ENCODE measurements at regions not wholly inside any gene's neighbourhood (a gene's known extent, or its start where the extent isn't known, plus 50 kb on each side); places are given as distances from the start of the nearest gene placed in this dataset.

GRCh38 chr5:3715062-3715461 lies 119.4 kb downstream of the IRX1 start:
- DNase-seq (ENCODE audit: low spot score) = no peak
- Histone ChIP-seq H3K4me1 (ENCODE audit: control insufficient read depth in 1 of 2, low read depth in 2 of 2) (no peaks in the 10 kb centered on the region), H3K9me3 (no peaks in the 10 kb centered on the region), H3K4me3 (no peak overlapping the region), H3K27ac (no peak overlapping the region), H3K36me3 (no peaks in the 10 kb centered on the region), H3K27me3 (replicated peaks; ENCODE audit: insufficient read depth) (no peaks in the 10 kb centered on the region)
- TF ChIP-seq CTCF (IDR thresholded peaks at IDR 0.05) = no peak
- no peak for ATAC-seq (ENCODE audit: insufficient number of reproducible peaks, low FRiP score, low read depth)

DNA sequence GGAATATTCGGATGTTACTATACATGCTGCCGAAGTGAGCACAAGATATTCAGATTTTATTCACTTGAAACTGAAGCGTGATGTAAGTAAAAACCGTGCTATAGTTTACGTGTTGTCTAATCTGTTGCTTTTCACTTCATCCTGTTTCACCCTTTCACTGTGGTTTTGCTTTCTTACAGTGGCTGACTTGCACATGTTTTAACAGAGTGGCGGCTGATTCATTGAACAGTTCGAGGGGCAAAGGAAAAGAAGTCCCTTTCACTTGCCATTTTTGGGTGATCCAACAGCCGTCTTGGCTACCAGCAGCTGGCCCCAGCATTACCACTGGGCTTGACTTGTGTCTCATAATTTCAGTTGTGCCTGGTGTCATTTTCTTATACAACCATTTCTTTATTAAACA lies 134.0 kb downstream of the IRX1 start:
- Histone ChIP-seq H3K4me1 (ENCODE audit: control insufficient read depth in 1 of 2, low read depth in 2 of 2) (no peaks in the 10 kb centered on the region), H3K27me3 (replicated peaks; ENCODE audit: insufficient read depth) (no peaks in the 10 kb centered on the region), H3K4me3 (no peak overlapping the region), H3K9me3 (no peaks in the 10 kb centered on the region), H3K36me3 (no peaks in the 10 kb centered on the region), H3K27ac (no peak overlapping the region)
- no peak for ATAC-seq (ENCODE audit: insufficient number of reproducible peaks, low FRiP score, low read depth)
- TF ChIP-seq CTCF (IDR thresholded peaks at IDR 0.05) = no peak
- DNase-seq (ENCODE audit: low spot score) = no peak

GRCh38 chr5:3734632-3735031 lies 139.0 kb downstream of the IRX1 start:
- Histone ChIP-seq H3K9me3 (no peaks in the 10 kb centered on the region), H3K27ac (no peak overlapping the region), H3K27me3 (replicated peaks; ENCODE audit: insufficient read depth) (no peaks in the 10 kb centered on the region), H3K4me1 (ENCODE audit: control insufficient read depth in 1 of 2, low read depth in 2 of 2) (peaks cover 0 to 8% of the 10 kb centered on the region in 2 donors), H3K4me3 (no peak overlapping the region), H3K36me3 (no peaks in the 10 kb centered on the region)
- TF ChIP-seq CTCF (IDR thresholded peaks at IDR 0.05) = no peak
- ATAC-seq (ENCODE audit: insufficient number of reproducible peaks, low FRiP score, low read depth) = no peak
- DNase-seq (ENCODE audit: low spot score) = no peak

DNA sequence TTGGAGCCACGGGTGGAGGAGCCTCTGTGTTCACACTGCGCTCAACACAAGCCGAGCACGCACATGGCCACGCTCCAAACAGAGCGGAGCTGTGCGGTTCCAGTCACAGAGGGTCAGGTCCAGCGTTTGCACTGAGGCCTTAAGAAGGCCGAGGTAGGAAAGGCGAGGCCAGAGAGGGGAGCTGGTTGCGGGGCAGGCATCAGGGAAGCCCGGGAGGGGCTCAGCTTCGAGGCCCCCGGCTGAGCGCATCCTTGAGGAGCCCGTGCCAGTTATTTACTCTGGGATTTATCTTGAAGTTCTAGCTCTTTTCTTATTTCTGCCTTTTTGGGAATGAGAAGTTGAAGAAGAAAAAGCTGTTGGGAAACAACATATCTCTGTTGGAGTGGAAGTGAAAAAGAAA lies 140.8 kb downstream of the IRX1 start:
- no peak overlapping the region for H3K27ac ChIP-seq
- no peak for TF ChIP-seq CTCF (IDR thresholded peaks at IDR 0.05)
- ATAC-seq (ENCODE audit: insufficient number of reproducible peaks, low FRiP score, low read depth) = no peak
- no peak overlapping the region for H3K4me3 ChIP-seq
- H3K36me3 ChIP-seq = no peaks in the 10 kb centered on the region
- H3K4me1 ChIP-seq (ENCODE audit: control insufficient read depth in 1 of 2, low read depth in 2 of 2) = peaks cover 0 to 8% of the 10 kb centered on the region in 2 donors
- no peaks in the 10 kb centered on the region for H3K27me3 ChIP-seq (replicated peaks; ENCODE audit: insufficient read depth)
- no peaks in the 10 kb centered on the region for H3K9me3 ChIP-seq
- DNase-seq (ENCODE audit: low spot score) = no peak

GRCh38 chr5:3736926-3737325 lies 141.3 kb downstream of the IRX1 start:
- Histone ChIP-seq H3K4me1 (ENCODE audit: control insufficient read depth in 1 of 2, low read depth in 2 of 2) (peaks cover 0 to 8% of the 10 kb centered on the region in 2 donors), H3K27ac (no peak overlapping the region), H3K4me3 (no peak overlapping the region), H3K27me3 (replicated peaks; ENCODE audit: insufficient read depth) (no peaks in the 10 kb centered on the region), H3K36me3 (no peaks in the 10 kb centered on the region), H3K9me3 (no peaks in the 10 kb centered on the region)
- DNase-seq (ENCODE audit: low spot score) (no peak), ATAC-seq (ENCODE audit: insufficient number of reproducible peaks, low FRiP score, low read depth) (no peak)
- TF ChIP-seq CTCF (IDR thresholded peaks at IDR 0.05) = no peak

Data from thoracic aorta (tissue), 2 donors.